HG02981 (cell line): ENCODE measurements at regions not wholly inside any gene's neighbourhood (a gene's known extent, or its start where the extent isn't known, plus 50 kb on each side); places are given as distances from the start of the nearest gene placed in this dataset.

Source experiments
- ATAC-seq: cut with Tn5 transposase; IDR thresholded peaks from one replicate; pipeline ENCODE4 v1.9.1; 2021; ENCODE audit warnings: mild to moderate bottlenecking, moderate library complexity; ENCODE audit not compliant: unreplicated experiment

GRCh38 chr22:27193636-27194035 is 536.2 kb downstream of the MIAT start:
- no peak for ATAC-seq

DNA sequence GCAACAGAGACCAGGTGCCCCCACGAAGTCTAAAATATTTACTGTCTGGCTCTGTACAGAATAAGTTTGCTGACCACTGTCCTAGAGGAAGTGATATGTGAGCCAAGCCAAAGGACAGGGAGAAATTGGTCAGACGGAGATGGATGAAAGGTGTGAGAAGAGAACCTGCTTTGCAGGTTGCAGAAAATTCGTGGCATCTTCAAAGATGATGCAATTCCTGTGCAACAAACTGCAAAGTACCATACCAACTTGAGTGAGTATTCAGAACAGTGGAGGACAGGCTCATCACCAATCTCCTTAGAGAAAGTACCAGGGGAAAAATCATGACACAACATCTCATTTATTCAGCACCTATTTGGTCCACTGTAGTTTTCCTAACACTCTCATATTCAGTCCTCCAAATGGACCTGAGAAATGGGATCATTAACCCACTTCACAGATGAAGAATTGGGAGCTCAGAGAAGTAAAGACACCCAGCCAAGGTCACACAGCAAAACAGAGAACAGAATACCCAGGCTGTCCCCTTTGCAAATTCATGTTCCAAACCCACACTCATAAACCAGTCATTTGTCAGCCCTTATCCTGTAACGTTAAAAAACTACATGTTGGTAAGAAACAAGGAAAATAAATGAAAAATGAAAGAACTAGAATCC is 536.8 kb downstream of the MIAT start:
- no peak for ATAC-seq

GRCh38 chr22:27195094-27195493 is 537.7 kb downstream of the MIAT start:
- ATAC-seq, result no peak

GRCh38 chr22:27195494-27195893 is 538.1 kb downstream of the MIAT start:
- no peak for ATAC-seq

- ATAC-seq, result no peak
Observed at GRCh38 chr22:27196606-27197005, 539.2 kb downstream of the MIAT start.

DNA sequence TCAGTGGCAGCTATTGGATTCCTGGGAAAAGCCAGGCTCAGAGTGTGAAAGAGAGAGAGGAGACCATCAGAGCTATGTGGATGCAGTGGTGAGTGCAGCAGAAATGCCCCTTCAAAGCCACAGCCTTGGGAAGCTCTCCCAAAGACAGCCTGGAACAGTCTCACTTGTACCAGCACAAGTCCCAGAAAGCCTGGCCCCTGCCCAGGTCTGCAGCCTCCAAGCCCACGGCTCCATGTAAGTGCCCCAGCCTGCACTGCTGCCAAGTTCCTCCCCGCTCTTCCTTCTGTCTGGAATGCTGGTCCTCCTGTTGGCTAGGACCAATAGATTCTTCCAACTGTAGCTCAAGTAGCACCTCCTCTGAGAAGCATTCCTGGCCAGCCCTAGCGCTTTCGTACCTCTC is 539.7 kb downstream of the MIAT start:
- ATAC-seq, result no peak

- no peak for ATAC-seq
Observed at GRCh38 chr22:27197618-27198017, 540.2 kb downstream of the MIAT start.

- no peak for ATAC-seq
Observed at GRCh38 chr22:27198518-27199035, 541.2 kb downstream of the MIAT start.

DNA sequence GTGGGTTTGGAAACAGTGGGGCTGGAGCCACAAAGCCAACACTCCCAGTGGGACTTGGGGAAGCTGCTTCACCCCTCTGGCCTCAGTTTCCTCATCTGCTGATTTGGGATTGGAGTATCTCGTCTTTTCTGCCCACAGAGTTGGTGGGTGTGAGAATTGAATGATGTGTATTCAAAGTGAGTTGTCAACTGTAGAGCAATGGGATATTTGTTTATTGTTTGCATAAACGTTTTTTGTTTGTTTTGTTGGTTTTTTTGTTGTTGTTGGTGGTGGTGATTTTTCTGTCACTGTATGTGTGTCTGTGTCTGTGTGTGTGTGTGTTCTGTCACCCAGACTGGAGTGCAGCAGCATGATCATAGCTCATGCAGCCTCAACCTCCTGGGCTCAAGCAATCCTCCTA is 542.0 kb downstream of the MIAT start:
- ATAC-seq, result no peak

GRCh38 chr22:27201276-27201675 is 543.9 kb downstream of the MIAT start:
- no peak for ATAC-seq

GRCh38 chr22:27201741-27202140 is 544.4 kb downstream of the MIAT start:
- no peak for ATAC-seq

GRCh38 chr22:27203276-27203660 is 545.9 kb downstream of the MIAT start:
- ATAC-seq, result no peak

DNA sequence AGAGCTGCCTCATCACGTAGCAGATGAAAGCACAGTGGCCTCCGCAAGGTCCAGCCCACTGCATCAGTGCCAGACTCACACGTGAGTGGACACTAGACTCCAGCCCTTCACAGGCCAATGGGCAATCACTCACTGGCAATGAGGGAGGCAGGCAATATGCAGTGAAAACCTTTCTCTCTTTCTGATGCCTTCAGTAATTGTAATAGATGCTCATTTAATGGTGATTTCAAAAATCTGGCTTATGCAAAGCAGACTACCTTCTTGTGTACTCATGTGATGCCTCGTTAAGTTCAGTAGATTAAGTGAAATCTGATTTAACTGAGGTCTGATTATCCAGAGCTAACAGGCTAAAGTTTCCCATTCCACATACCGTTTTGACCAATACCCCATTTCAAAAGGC is 546.9 kb downstream of the MIAT start:
- ATAC-seq, result no peak

GRCh38 chr22:27204817-27205216 is 547.4 kb downstream of the MIAT start:
- no peak for ATAC-seq

DNA sequence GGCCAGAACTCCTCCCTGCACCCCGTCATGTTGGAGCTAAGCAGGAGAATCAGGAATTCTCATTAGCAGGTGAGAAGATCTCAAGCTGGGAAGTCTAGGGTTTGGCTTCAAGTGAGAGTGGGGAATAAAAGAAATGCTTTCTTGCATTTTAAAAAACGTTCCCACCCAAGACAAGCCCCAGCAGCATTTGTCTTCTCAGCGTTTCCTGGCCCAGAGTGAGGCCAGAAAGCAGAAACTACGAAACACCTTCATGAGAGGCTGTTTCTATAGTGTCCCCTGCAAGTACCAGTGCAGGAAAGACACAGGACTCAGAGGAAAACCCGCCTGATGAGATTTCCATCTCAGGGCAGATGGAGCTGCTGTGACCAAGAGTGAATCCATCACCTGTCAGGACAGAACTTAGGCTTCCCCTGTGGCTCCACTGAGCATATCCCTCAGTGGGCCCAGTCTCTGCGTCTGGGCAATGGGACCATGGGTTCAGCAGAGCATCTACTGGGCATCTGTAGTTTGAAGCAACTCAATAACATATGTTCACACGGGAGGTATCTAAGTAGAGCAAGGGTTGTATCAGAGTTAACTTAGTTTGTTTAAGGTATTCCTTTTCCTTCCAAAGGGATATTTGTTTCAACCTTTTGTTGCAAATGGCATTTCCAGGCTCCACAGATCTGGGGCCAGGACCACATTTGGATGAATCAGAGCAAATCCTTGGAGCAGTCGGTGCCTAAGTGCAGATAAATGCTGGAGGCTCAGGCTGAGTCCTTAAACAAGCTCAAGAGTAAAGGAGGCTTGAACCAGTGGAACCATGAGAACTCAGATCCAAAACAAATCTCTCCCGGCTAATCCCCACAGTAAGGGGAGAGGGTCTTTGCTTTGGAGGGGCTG is 548.3 kb downstream of the MIAT start:
- no peak for ATAC-seq

DNA sequence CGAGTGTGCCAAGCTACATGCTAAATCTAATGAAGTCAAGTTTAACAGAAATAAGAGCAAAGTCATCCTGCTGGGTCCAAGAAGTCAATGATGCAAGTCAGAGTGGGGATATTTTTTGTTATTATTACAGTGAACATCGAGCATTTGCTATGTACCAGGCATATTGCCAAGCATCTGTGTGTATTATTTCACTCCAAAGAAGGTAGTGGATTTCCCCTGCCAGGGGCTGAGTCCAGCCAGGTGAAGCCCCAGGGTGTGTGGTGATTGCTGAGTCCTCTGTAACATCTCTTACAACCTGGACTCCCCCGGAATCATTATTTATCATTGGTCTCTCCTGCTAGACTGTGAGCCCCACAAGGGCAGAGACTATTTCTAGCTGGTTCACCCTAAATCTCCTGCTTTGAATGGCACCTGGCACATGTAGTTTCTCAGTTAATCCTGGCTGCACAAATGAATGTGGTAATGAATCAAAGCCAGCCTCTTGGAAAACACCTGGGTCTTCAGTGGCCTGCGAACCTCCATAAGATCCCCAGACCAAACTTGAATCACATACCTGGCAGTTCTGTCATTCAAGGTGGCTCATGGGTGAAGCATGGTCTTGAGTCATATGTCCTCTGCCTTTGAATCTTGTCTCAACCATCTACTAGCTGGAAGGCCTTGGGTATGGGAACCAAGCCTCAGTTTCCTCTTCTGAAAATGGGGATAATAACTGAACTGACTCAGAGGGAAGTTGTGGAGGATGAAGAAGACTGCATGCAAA is 549.2 kb downstream of the MIAT start:
- ATAC-seq, result no peak

- no peak for ATAC-seq
Observed at GRCh38 chr22:27207266-27207665, 549.9 kb downstream of the MIAT start.

DNA sequence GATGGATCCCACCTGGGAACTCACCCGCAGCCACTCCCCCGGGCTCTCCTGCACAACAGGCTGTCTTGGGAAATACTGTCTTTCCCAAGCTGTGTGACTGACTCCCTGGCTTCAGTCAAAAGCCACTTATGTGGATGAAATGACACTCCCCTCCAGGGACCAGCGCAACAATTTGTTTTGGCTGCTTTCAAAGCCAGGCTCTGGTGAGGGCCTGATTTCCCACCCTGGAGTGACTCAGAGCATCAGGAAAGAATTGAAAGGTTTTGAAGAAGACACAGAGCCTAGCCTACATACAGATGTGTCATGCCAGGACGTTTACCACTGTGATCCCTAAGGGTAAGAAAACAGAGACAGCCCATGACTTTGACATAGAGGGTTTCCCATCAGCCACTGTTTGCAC is 550.5 kb downstream of the MIAT start:
- no peak for ATAC-seq

DNA sequence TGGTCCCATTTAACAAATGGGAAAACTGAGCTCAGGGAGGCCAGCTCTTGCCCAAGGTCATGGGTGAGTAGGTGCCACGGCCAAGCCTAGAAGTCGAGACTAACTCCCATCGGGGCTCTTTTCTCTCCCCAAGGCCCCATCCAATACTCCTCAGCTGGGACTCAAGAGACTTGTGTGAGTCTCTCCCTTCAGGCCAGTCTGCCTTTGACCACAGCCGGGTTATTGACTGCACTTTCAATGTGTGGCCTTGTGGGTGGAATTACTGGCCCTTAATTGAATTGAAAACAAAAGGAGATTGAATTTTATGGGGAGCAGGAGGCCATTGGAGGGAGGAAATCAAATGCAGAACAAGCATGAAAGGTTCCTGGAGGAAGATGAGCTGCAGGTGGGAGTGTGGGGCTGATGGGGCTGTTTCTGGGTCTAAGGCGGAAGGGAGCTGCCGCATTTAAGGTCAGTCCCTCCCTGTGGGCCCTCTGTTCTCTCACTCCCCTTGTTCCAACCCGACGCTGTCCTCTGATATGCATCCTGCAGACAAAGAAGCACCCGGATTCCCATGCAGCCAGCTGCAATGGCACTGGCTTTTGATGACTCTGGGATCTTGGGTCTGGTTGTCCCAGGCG is 552.8 kb downstream of the MIAT start:
- no peak for ATAC-seq

DNA sequence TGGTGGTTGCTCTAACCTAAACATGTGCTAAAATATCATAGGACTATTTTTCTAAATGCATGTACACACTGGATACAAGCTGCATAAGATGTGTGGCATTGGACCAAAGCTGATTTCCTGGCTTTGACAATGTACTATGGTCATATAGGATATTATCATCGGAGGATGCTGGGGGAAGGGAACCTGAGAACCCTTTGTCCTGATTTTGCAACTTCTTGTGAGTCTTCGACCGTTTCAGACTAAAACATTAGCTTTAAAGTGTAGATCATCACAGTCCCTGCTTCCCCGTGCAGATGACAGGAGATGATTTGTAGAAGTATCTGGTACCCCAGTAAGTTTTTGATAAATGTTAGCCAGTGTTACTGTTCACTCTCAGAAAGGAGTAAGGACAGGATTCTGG is 554.7 kb downstream of the MIAT start:
- no peak for ATAC-seq

DNA sequence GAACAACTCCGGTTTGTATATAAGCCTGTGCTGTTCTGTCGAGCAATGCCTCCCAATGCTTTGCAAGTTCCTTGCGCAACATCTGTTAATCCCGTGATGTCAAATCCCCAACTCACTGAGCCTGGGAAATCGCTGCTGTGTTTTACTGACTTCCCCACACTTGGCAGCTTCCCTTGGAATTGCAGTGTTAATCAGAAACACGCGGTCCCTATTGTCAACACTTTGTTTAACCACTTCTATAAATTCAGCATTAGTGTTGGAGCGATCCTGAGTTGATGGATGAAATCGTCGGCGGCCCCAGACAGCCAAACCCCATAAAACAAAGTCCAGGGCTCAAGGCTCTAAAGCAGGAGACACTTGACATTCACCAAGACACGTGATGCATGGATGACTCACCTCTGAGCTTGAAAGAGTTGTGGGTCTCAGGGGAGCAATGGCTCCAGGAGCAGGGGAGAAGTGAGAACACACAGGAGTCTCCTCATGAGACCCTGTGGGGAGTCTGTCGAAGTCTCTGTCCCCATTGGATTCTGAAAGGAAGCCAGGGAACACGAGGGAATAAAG is 555.3 kb downstream of the MIAT start:
- ATAC-seq, result no peak
